ENCODE measurements at regions not wholly inside any gene's neighbourhood (a gene's known extent, or its start where the extent isn't known, plus 50 kb on each side); places are given as distances from the start of the nearest gene placed in this dataset.

DNA sequence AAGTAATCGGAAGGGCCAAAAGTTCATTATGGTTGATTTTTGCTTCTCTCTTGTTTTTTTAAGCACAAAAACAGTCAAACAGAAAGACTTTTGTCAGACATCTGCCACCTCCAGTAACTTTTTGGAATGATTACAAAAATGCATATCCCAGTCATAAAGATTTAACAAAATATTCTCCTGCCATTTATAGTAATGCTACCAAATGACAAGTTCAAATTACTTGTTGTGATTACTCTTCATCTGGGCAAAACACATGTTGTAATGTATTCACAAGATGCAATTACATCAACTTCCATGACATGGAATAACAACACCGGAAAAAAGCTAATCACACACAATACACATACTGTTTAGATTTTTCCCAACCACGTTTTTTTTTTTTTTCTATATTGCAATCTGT, 1017.5 kb upstream of the TENM4 start:
- Mint-ChIP-seq H3K4me3 (no peak overlapping the region), H3K4me1 (ENCODE audit: low read depth) (no peaks in the 10 kb centered on the region), H3K27me3 (ENCODE audit: low read depth) (no peaks in the 10 kb centered on the region), H3K36me3 (ENCODE audit: low read depth) (no peaks in the 10 kb centered on the region), H3K9me3 (peaks cover 2% of the 10 kb centered on the region), H3K27ac (no peak overlapping the region)
- DNase-seq = no peak
- CTCF ChIA-PET = no interaction called here
- intact Hi-C loops (cut with micrococcal nuclease) = no loop called here

- H3K27ac Mint-ChIP-seq = no peak overlapping the region
- intact Hi-C loops (cut with micrococcal nuclease) = no loop called here
- H3K4me3 Mint-ChIP-seq = no peak overlapping the region
- no peaks in the 10 kb centered on the region for H3K36me3 Mint-ChIP-seq (ENCODE audit: low read depth)
- peaks cover 2% of the 10 kb centered on the region for H3K9me3 Mint-ChIP-seq
- H3K4me1 Mint-ChIP-seq (ENCODE audit: low read depth) = no peaks in the 10 kb centered on the region
- DNase-seq = no peak
- H3K27me3 Mint-ChIP-seq (ENCODE audit: low read depth) = no peaks in the 10 kb centered on the region
- CTCF ChIA-PET = no interaction called here
Measured at GRCh38 chr11:80457823-80458222, 1017.0 kb upstream of the TENM4 start.

- CTCF ChIA-PET = no interaction called here
- no peak overlapping the region for H3K4me3 Mint-ChIP-seq
- DNase-seq = no peak
- intact Hi-C loops (cut with micrococcal nuclease) = no loop called here
- no peaks in the 10 kb centered on the region for H3K36me3 Mint-ChIP-seq (ENCODE audit: low read depth)
- no peaks in the 10 kb centered on the region for H3K4me1 Mint-ChIP-seq (ENCODE audit: low read depth)
- H3K9me3 Mint-ChIP-seq = peaks cover 2% of the 10 kb centered on the region
- H3K27me3 Mint-ChIP-seq (ENCODE audit: low read depth) = no peaks in the 10 kb centered on the region
- no peak overlapping the region for H3K27ac Mint-ChIP-seq
Measured at GRCh38 chr11:80455818-80456217, 1015.0 kb upstream of the TENM4 start.

GRCh38 chr11:80451105-80451504, 1010.3 kb upstream of the TENM4 start:
- intact Hi-C loops (cut with micrococcal nuclease) = no loop called here
- CTCF ChIA-PET = no interaction called here
- no peaks in the 10 kb centered on the region for H3K27me3 Mint-ChIP-seq (ENCODE audit: low read depth)
- H3K27ac Mint-ChIP-seq = no peak overlapping the region
- no peak for DNase-seq
- no peaks in the 10 kb centered on the region for H3K4me1 Mint-ChIP-seq (ENCODE audit: low read depth)
- H3K9me3 Mint-ChIP-seq = peaks cover 11% of the 10 kb centered on the region
- no peaks in the 10 kb centered on the region for H3K36me3 Mint-ChIP-seq (ENCODE audit: low read depth)
- H3K4me3 Mint-ChIP-seq = no peak overlapping the region

DNA sequence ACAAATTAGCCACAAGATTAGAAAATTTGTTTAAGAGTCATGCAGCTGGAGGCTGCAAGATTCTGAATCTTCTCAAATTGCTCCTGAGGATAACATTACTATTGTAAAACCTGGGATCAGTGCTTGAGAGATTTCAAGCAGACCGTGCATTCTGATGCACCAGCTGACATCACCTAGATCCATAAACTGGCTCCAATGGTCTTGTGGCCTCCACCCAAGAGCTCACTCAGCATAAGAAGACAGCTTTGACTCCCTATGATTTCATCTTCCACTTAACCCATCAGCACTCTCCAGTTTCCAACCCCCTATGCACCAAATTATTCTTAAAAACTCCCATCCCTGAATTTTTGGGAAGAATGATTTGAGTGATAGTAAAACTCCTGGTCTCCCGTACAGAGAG, 1007.9 kb upstream of the TENM4 start:
- CTCF ChIA-PET = no interaction called here
- H3K36me3 Mint-ChIP-seq (ENCODE audit: low read depth) = no peaks in the 10 kb centered on the region
- intact Hi-C loops (cut with micrococcal nuclease) = no loop called here

GRCh38 chr11:80443177-80443576, 1002.3 kb upstream of the TENM4 start:
- Mint-ChIP-seq H3K27me3 (ENCODE audit: low read depth) (no peaks in the 10 kb centered on the region), H3K4me3 (no peak overlapping the region), H3K4me1 (ENCODE audit: low read depth) (no peaks in the 10 kb centered on the region), H3K9me3 (peaks cover 9% of the 10 kb centered on the region), H3K36me3 (ENCODE audit: low read depth) (no peaks in the 10 kb centered on the region), H3K27ac (no peak overlapping the region)
- CTCF ChIA-PET = no interaction called here
- intact Hi-C loops (cut with micrococcal nuclease) = no loop called here
- no peak for DNase-seq

More for the DNA sequence above, 1007.9 kb upstream of the TENM4 start:
- Mint-ChIP-seq H3K4me3 (no peak overlapping the region), H3K27ac (no peak overlapping the region), H3K27me3 (ENCODE audit: low read depth) (no peaks in the 10 kb centered on the region), H3K4me1 (ENCODE audit: low read depth) (no peaks in the 10 kb centered on the region), H3K9me3 (peaks cover 11% of the 10 kb centered on the region)
- DNase-seq = no peak

DNA sequence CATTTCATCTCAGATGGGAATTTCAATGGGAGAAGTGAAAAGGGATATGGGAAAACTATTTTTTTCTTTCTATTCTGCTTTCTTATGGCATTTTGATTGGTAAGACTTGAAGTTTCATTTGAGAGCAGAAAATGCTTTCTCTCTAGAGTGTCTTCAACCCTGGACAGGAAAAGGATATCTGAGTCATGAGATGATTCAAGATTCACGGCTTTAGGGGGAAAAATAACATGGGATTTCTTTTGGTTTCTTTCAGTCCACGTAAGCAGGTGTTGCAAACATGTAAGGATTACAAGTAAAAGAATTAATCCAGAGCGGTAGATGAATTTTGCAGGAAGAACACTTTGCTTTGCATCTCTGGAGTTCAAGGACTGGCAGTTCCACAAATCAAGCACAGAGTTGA, 1001.0 kb upstream of the TENM4 start:
- H3K9me3 Mint-ChIP-seq = peaks cover 6% of the 10 kb centered on the region

GRCh38 chr11:80440835-80441234, 1000.0 kb upstream of the TENM4 start:
- CTCF ChIA-PET = no interaction called here
- Mint-ChIP-seq H3K4me1 (ENCODE audit: low read depth) (no peaks in the 10 kb centered on the region), H3K27me3 (ENCODE audit: low read depth) (no peaks in the 10 kb centered on the region), H3K4me3 (no peak overlapping the region), H3K36me3 (ENCODE audit: low read depth) (no peaks in the 10 kb centered on the region), H3K27ac (no peak overlapping the region), H3K9me3 (no peaks in the 10 kb centered on the region)
- intact Hi-C loops (cut with micrococcal nuclease) = no loop called here
- no peak for DNase-seq

More for the DNA sequence above, 1001.0 kb upstream of the TENM4 start:
- CTCF ChIA-PET = no interaction called here
- DNase-seq = no peak
- Mint-ChIP-seq H3K27me3 (ENCODE audit: low read depth) (no peaks in the 10 kb centered on the region), H3K27ac (no peak overlapping the region), H3K4me3 (no peak overlapping the region), H3K36me3 (ENCODE audit: low read depth) (no peaks in the 10 kb centered on the region), H3K4me1 (ENCODE audit: low read depth) (no peaks in the 10 kb centered on the region)
- intact Hi-C loops (cut with micrococcal nuclease) = no loop called here

DNA sequence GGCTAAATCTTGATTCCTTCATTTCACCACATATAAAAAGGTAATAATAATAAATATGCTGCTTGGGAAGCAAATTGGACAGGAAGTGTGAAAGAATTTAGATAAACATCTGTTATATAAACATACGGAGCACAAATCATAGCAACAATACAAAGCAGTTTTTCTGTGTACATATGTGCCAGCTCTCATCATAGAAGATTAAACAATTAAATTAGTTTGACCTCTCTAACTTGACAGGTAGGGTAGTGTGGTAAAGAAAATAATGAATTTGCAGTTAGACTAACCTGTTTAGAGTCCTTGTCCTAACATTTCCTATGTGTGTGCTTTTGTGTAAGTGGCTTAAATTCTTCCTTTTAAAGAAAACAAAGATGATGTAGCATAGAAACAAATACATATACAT, 995.7 kb upstream of the TENM4 start:
- no peaks in the 10 kb centered on the region for H3K27me3 Mint-ChIP-seq (ENCODE audit: low read depth)
- no peak overlapping the region for H3K4me3 Mint-ChIP-seq
- intact Hi-C loops (cut with micrococcal nuclease) = no loop called here
- H3K36me3 Mint-ChIP-seq (ENCODE audit: low read depth) = no peaks in the 10 kb centered on the region
- H3K4me1 Mint-ChIP-seq (ENCODE audit: low read depth) = no peaks in the 10 kb centered on the region
- peaks cover 4% of the 10 kb centered on the region for H3K9me3 Mint-ChIP-seq
- CTCF ChIA-PET = no interaction called here
- no peak for DNase-seq
- H3K27ac Mint-ChIP-seq = no peak overlapping the region

GRCh38 chr11:80435345-80435744, 994.5 kb upstream of the TENM4 start:
- H3K4me3 Mint-ChIP-seq = no peak overlapping the region
- intact Hi-C loops (cut with micrococcal nuclease) = no loop called here

GRCh38 chr11:80432057-80432456, 991.2 kb upstream of the TENM4 start:
- H3K27ac Mint-ChIP-seq = no peak overlapping the region
- H3K9me3 Mint-ChIP-seq = peaks cover 8% of the 10 kb centered on the region
- no peaks in the 10 kb centered on the region for H3K27me3 Mint-ChIP-seq (ENCODE audit: low read depth)
- no peaks in the 10 kb centered on the region for H3K4me1 Mint-ChIP-seq (ENCODE audit: low read depth)
- CTCF ChIA-PET = no interaction called here
- no peak for DNase-seq
- no peak overlapping the region for H3K4me3 Mint-ChIP-seq
- H3K36me3 Mint-ChIP-seq (ENCODE audit: low read depth) = no peaks in the 10 kb centered on the region
- intact Hi-C loops (cut with micrococcal nuclease) = no loop called here

More at GRCh38 chr11:80435345-80435744, 994.5 kb upstream of the TENM4 start:
- no peaks in the 10 kb centered on the region for H3K4me1 Mint-ChIP-seq (ENCODE audit: low read depth)
- no peak overlapping the region for H3K27ac Mint-ChIP-seq
- H3K9me3 Mint-ChIP-seq = peaks cover 5% of the 10 kb centered on the region
- no peaks in the 10 kb centered on the region for H3K27me3 Mint-ChIP-seq (ENCODE audit: low read depth)
- H3K36me3 Mint-ChIP-seq (ENCODE audit: low read depth) = no peaks in the 10 kb centered on the region
- CTCF ChIA-PET = interaction anchor here (0.7 kb wide), 1 partner anchor 14 kb away, joined by 4 read pairs; no protein-coding TSS in a partner anchor
- DNase-seq = no peak

DNA sequence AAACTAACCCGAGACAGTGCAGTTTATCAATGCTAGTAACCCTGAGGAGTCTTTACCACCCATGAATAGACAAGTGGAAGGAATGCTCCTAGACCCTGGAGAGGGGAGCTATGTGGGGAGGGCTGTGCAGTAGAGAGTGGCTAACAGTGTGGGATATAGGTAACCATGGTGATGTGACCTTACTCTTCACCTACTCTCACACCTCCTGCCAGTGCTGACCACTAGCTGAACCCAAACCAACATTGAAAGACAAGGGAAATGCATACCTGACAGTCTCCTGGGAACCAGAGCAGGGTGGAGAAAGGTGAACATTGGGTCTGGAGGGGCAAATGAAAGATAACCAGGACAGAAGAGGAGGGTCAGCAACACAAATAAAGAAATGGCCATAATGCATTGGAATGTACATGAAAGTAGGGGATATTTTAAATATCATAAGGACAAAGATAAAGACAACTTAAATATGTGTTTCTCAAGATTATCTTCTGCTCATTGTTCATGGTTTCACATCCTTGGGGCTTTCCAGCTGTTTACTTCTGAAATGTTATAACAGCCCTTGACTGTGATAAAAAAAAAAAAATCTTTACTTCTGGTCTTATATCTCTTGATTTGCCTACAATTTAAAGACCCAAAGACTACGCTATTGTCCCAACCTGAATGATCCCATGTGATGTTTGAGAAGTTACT, 983.3 kb upstream of the TENM4 start:
- Mint-ChIP-seq H3K27me3 (ENCODE audit: low read depth) (no peaks in the 10 kb centered on the region), H3K4me3 (no peak overlapping the region), H3K4me1 (ENCODE audit: low read depth) (no peaks in the 10 kb centered on the region), H3K27ac (no peak overlapping the region), H3K9me3 (peaks cover 10% of the 10 kb centered on the region), H3K36me3 (ENCODE audit: low read depth) (no peaks in the 10 kb centered on the region)
- CTCF ChIA-PET = no interaction called here
- intact Hi-C loops (cut with micrococcal nuclease) = no loop called here
- no peak for DNase-seq

DNA sequence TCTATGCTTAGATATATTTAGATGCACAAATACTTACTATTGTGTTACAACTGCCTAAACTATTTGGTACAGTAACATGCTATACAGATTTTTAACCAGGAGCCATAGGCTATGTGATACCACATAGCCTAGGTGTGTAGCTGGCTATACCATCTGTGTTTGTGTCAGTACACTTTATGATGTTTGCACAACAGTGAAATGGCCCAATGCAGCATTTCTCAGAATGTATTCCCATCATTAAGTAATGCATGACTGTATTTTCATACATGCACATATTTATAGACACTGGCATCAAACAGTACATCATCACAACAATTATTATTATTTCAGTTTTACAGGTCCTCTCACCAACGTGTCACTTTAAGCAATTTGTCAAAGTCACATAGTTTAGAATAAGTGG, 979.5 kb upstream of the TENM4 start:
- Mint-ChIP-seq H3K4me1 (ENCODE audit: low read depth) (no peaks in the 10 kb centered on the region), H3K36me3 (ENCODE audit: low read depth) (no peaks in the 10 kb centered on the region), H3K27ac (no peak overlapping the region), H3K27me3 (ENCODE audit: low read depth) (no peaks in the 10 kb centered on the region), H3K4me3 (no peak overlapping the region), H3K9me3 (peaks cover 2% of the 10 kb centered on the region)
- intact Hi-C loops (cut with micrococcal nuclease) = no loop called here
- DNase-seq = no peak
- CTCF ChIA-PET = no interaction called here
